ENCODE measurements at regions not wholly inside any gene's neighbourhood (a gene's known extent, or its start where the extent isn't known, plus 50 kb on each side); places are given as distances from the start of the nearest gene placed in this dataset.

GRCh38 chr7:25947669-25948516, 204.1 kb upstream of the NFE2L3 start:
- no peak overlapping the region for H3K27ac ChIP-seq (ENCODE audit: low read depth, low read length)
- no peaks in the 10 kb centered on the region for H3K9me2 ChIP-seq (ENCODE audit: insufficient read depth)
- no peaks in the 10 kb centered on the region for H4K20me1 ChIP-seq (ENCODE audit: insufficient read depth)
- no peaks in the 10 kb centered on the region for H3K27me3 ChIP-seq (ENCODE audit: insufficient read depth, low read length)
- no peaks in the 10 kb centered on the region for H3K9me3 ChIP-seq (ENCODE audit: control insufficient read depth in 1 of 2, insufficient read depth in 1 of 2, low read depth in 1 of 2, low read length in 2 of 2)
- no peak overlapping the region for H2AFZ ChIP-seq (ENCODE audit: low read depth, low read length, poor library complexity, severe bottlenecking)
- CTCF ChIA-PET, result no interaction called here
- RAD21 ChIA-PET (ENCODE audit: low non-redundant PET in 1 of 2, low total read pairs in 2 of 2, uncharacterized antibody in 2 of 2, unreplicated experiment in 2 of 2), result no interaction called here
- H3K4me3 ChIP-seq (replicated peaks in 1 of 2; ENCODE audit: low read depth in 1 of 2, low read length in 2 of 2), result no peak overlapping the region
- ATAC-seq (no peak), DNase-seq (ENCODE audit: low read depth, low spot score) (no peak)
- peaks cover 8 to 18% of the 10 kb centered on the region in 2 experiments for H3K4me1 ChIP-seq (ENCODE audit: control insufficient read depth in 1 of 2, insufficient read depth in 2 of 2, low read length in 2 of 2)
- no peak overlapping the region for H3K4me2 ChIP-seq (ENCODE audit: low read length)
- POLR2A ChIA-PET, result no interaction called here
- intact Hi-C loops (cut with micrococcal nuclease), result no loop called here
- BruUV-seq (replicated peaks), result no TSS peak
- TF ChIP-seq EZH2 (IDR thresholded peaks at IDR 0.05), result no peak
- TF ChIP-seq POLR2A (IDR thresholded peaks at IDR 0.05; ENCODE audit: borderline replicate concordance, extremely low read depth, insufficient read depth, insufficient read length), result peak; percentile 13
- no peak overlapping the region for H3K9ac ChIP-seq (ENCODE audit: low read length)
- no peaks in the 10 kb centered on the region for H3K36me3 ChIP-seq (ENCODE audit: control insufficient read depth in 1 of 2, insufficient read depth in 2 of 2, low read length in 2 of 2)
- H3K79me2 ChIP-seq (ENCODE audit: insufficient read depth, low read length), result no peaks in the 10 kb centered on the region

DNA sequence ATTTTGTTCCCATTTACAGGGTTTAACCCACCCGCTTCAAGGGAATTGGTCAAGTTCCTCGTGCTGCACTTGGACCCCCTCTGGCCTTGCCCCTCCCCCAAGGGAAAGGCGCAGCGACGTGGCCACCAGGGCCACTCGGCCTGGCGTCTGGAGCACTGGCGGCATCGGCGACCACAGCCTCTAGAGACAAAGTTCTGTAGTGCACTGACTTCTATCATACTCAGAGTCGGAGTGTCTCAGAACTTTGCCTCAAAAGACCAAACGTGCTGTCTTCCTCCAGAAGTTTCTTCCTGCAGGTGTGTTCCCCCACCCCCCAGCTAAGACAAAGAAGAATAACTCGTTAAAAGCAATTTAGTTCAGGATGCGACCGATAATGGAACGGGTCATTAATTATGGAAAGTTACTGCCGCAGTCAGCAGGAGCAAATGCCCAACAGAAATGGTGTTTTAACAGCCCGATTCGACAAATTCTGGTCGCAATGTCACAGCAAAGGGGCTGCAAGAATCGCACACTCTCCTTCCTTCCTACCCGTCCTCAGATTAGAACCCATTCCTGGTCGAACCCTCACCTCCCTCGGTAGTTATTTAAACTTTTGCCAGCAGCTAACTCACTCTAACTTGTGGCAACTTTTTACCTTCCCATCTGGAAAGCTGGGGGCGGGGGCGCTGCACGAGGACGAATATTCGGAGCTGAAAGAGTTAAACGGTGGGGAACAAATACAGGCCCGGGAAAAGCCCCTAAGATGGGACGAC, 202.1 kb upstream of the NFE2L3 start:
- no peaks in the 10 kb centered on the region for H3K9me3 ChIP-seq (ENCODE audit: control insufficient read depth in 1 of 2, insufficient read depth in 1 of 2, low read depth in 1 of 2, low read length in 2 of 2)
- CTCF ChIA-PET, result no interaction called here
- H3K4me3 ChIP-seq (replicated peaks in 1 of 2; ENCODE audit: low read depth in 1 of 2, low read length in 2 of 2), result peak overlapping the region; percentile 55 to 67
- H3K27me3 ChIP-seq (ENCODE audit: insufficient read depth, low read length), result no peaks in the 10 kb centered on the region
- POLR2A ChIA-PET, result no interaction called here
- no peaks in the 10 kb centered on the region for H3K79me2 ChIP-seq (ENCODE audit: insufficient read depth, low read length)
- H3K36me3 ChIP-seq (ENCODE audit: control insufficient read depth in 1 of 2, insufficient read depth in 2 of 2, low read length in 2 of 2), result no peaks in the 10 kb centered on the region
- ATAC-seq, result no peak
- H4K20me1 ChIP-seq (ENCODE audit: insufficient read depth), result no peaks in the 10 kb centered on the region
- H3K27ac ChIP-seq (ENCODE audit: low read depth, low read length), result no peak overlapping the region
- H3K9ac ChIP-seq (ENCODE audit: low read length), result peak overlapping the region; percentile 62; the same call in 1 of the 2 replicates
- DNase-seq (ENCODE audit: low read depth, low spot score), result no peak
- no peak overlapping the region for H2AFZ ChIP-seq (ENCODE audit: low read depth, low read length, poor library complexity, severe bottlenecking)
- no peak for TF ChIP-seq CEBPB (IDR thresholded peaks at IDR 0.05; ENCODE audit: low read depth)
- TF ChIP-seq ELF1 (IDR thresholded peaks at IDR 0.05; ENCODE audit: borderline replicate concordance, low read depth), result no peak
- no peak for TF ChIP-seq EGR1 (IDR thresholded peaks at IDR 0.05; ENCODE audit: low read depth)
- TF ChIP-seq FOSL1 (IDR thresholded peaks at IDR 0.05; ENCODE audit: low read depth), result no peak
- TF ChIP-seq EZH2 (IDR thresholded peaks at IDR 0.05), result no peak
- TF ChIP-seq JUND (IDR thresholded peaks at IDR 0.05), result no peak
- no peak for TF ChIP-seq EZH2phosphoT487 (IDR thresholded peaks at IDR 0.05; ENCODE audit: borderline replicate concordance)
- TF ChIP-seq ZFX (IDR thresholded peaks at IDR 0.05), result no peak
- no peak for TF ChIP-seq ZBTB33 (IDR thresholded peaks at IDR 0.05; ENCODE audit: extremely low read depth, insufficient replicate concordance, low read length)
- no peak for TF ChIP-seq SIN3A (IDR thresholded peaks at IDR 0.05; ENCODE audit: low read depth)
- no peak for TF ChIP-seq CBX3 (IDR thresholded peaks at IDR 0.05; ENCODE audit: low read depth)
- TF ChIP-seq RAD21 (IDR thresholded peaks at IDR 0.05; ENCODE audit: low read depth), result no peak
- RAD21 ChIA-PET (ENCODE audit: low non-redundant PET in 1 of 2, low total read pairs in 2 of 2, uncharacterized antibody in 2 of 2, unreplicated experiment in 2 of 2), result no interaction called here
- H3K9me2 ChIP-seq (ENCODE audit: insufficient read depth), result no peaks in the 10 kb centered on the region
- peak overlapping the region; percentile 86 for H3K4me2 ChIP-seq (ENCODE audit: low read length)
- intact Hi-C loops (cut with micrococcal nuclease), result no loop called here
- H3K4me1 ChIP-seq (ENCODE audit: control insufficient read depth in 1 of 2, insufficient read depth in 2 of 2, low read length in 2 of 2), result peaks cover 8 to 18% of the 10 kb centered on the region in 2 experiments
- BruUV-seq (replicated peaks), result no TSS peak

Measured in HCT116 (cell line).